ENCODE measurements at regions not wholly inside any gene's neighbourhood (a gene's known extent, or its start where the extent isn't known, plus 50 kb on each side); places are given as distances from the start of the nearest gene placed in this dataset.

DNA sequence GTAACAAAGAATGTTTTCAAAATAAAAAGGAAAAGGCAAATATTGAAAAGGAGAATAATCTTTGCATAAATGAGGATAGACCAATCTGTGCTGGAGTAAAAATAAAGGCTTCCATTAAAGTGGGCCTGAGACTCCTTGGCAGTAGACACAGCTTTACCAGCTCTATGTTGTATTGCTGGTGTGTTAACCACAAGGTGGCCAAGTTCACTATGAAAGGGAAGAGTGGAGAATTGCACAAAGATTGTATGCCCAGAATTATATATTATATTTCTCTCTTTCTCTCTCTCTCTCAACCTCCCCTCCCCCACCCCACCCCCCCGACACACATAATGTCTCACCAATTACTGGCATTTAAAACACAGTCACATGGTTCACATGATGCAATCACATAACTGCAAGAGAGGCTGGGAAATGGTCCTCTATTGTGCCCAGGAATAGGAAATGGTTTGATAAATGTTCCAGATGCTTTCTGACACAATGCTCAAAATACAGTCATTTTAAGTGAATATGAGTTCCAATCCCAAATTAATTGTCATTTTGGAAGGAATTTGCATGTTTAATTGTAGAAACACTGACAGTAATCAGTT, 222.6 kb upstream of the SYT1 start:
- dilution Hi-C loops (cut with MboI; ENCODE audit: extremely low pct_ligation_motif_present, low sequenced_read_pairs) (no loop called here), intact Hi-C loops (cut with micrococcal nuclease) (no loop called here)
- no peak for FAIRE-seq
- Histone ChIP-seq H4K20me1 (replicated peaks; ENCODE audit: control insufficient read depth, extremely low read depth, insufficient read depth, low read length) (no peaks in the 10 kb centered on the region), H3K4me1 (ENCODE audit: control insufficient read depth, extremely low read depth, insufficient read depth, low read length) (no peaks in the 10 kb centered on the region), H3K4me3 (replicated peaks in 1 of 3; ENCODE audit: insufficient read depth in 1 of 3, low read depth in 1 of 3, low read length in 3 of 3) (no peak overlapping the region), H3K4me2 (ENCODE audit: insufficient read depth, low read length) (no peak overlapping the region), H3K36me3 (ENCODE audit: control insufficient read depth in 2 of 2, extremely low read depth in 1 of 2, insufficient read depth in 2 of 2, low read length in 2 of 2) (no peaks in the 10 kb centered on the region), H3K27ac (ENCODE audit: insufficient read depth, low read depth, low read length) (no peak overlapping the region), H3K9me1 (replicated peaks; ENCODE audit: control insufficient read depth, extremely low read depth, insufficient read depth, low read length) (no peaks in the 10 kb centered on the region), H3K27me3 (ENCODE audit: control insufficient read depth in 2 of 2, insufficient read depth in 2 of 2, low read length in 2 of 2) (no peaks in the 10 kb centered on the region), H3K9ac (replicated peaks; ENCODE audit: extremely low read depth, insufficient read depth, low read length) (no peak overlapping the region), H3K79me2 (ENCODE audit: control insufficient read depth, insufficient read depth, low read length) (no peaks in the 10 kb centered on the region), H2AFZ (ENCODE audit: low read depth, low read length) (no peak overlapping the region), H3K9me3 (replicated peaks; ENCODE audit: control insufficient read depth, insufficient read depth, low read length) (no peaks in the 10 kb centered on the region)
- TF ChIP-seq, protein P1, sequence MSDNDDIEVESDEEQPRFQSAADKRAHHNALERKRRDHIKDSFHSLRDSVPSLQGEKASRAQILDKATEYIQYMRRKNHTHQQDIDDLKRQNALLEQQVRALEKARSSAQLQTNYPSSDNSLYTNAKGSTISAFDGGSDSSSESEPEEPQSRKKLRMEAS (IDR thresholded peaks at IDR 0.05; ENCODE audit: insufficient read depth, insufficient read length) = no peak
- TF ChIP-seq, protein P2, sequence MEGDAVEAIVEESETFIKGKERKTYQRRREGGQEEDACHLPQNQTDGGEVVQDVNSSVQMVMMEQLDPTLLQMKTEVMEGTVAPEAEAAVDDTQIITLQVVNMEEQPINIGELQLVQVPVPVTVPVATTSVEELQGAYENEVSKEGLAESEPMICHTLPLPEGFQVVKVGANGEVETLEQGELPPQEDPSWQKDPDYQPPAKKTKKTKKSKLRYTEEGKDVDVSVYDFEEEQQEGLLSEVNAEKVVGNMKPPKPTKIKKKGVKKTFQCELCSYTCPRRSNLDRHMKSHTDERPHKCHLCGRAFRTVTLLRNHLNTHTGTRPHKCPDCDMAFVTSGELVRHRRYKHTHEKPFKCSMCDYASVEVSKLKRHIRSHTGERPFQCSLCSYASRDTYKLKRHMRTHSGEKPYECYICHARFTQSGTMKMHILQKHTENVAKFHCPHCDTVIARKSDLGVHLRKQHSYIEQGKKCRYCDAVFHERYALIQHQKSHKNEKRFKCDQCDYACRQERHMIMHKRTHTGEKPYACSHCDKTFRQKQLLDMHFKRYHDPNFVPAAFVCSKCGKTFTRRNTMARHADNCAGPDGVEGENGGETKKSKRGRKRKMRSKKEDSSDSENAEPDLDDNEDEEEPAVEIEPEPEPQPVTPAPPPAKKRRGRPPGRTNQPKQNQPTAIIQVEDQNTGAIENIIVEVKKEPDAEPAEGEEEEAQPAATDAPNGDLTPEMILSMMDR (IDR thresholded peaks at IDR 0.05; ENCODE audit: extremely low read depth in 1 of 2, insufficient read depth in 1 of 2, low read depth in 1 of 2, low read length in 2 of 2) = peak in 1 of 2 donors; percentile 11
- TF ChIP-seq GATA2 (IDR thresholded peaks at IDR 0.05; ENCODE audit: insufficient read depth, insufficient read length, low read depth, low read length) = no peak
- no peak for TF ChIP-seq MYC (IDR thresholded peaks at IDR 0.05; ENCODE audit: low read depth, low read length)
- ChIA-PET POLR2A (no interaction called here), CTCF (interaction anchor here (0.5 to 1.3 kb wide), 3 partner anchors 11 to 533 kb away, joined by 3 to 9 read pairs (median 3); no protein-coding TSS in a partner anchor)
- no TSS peak for BruUV-seq (replicated peaks)
- DNase-seq (ENCODE audit: low read depth, low spot score) = no peak

DNA sequence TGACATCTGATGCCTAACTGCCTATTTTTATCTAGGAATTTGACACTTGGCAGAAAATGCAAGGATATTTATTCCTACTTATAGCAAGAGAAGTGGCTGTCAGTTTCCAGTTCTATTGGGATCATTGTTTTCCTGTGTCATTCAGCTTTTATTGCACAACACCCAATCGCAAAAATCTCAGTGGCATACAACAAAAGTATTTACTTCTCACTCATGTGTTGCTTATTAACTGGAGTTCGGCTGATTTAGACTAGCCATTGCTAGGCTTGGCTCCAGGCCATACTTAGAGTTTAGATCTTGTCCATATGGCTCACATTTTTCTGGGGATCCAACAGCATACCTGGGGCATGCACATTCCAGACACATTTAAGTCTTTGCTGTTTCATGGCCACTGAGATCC, 218.6 kb upstream of the SYT1 start:
- no TSS peak for BruUV-seq (replicated peaks)
- no peak for DNase-seq (ENCODE audit: low read depth, low spot score)
- no peaks in the 10 kb centered on the region for H3K9me3 ChIP-seq (replicated peaks; ENCODE audit: control insufficient read depth, insufficient read depth, low read length)
- ChIA-PET POLR2A (no interaction called here), CTCF (interaction anchor here (1.2 kb wide), 1 partner anchor 8 kb away, joined by 4 read pairs; no protein-coding TSS in a partner anchor)
- H3K27ac ChIP-seq (ENCODE audit: insufficient read depth, low read depth, low read length) = no peak overlapping the region
- no peaks in the 10 kb centered on the region for H3K4me1 ChIP-seq (ENCODE audit: control insufficient read depth, extremely low read depth, insufficient read depth, low read length)
- H3K4me3 ChIP-seq (replicated peaks in 1 of 3; ENCODE audit: insufficient read depth in 1 of 3, low read depth in 1 of 3, low read length in 3 of 3) = no peak overlapping the region
- no peak overlapping the region for H3K9ac ChIP-seq (replicated peaks; ENCODE audit: extremely low read depth, insufficient read depth, low read length)
- H3K4me2 ChIP-seq (ENCODE audit: insufficient read depth, low read length) = no peak overlapping the region
- H4K20me1 ChIP-seq (replicated peaks; ENCODE audit: control insufficient read depth, extremely low read depth, insufficient read depth, low read length) = no peaks in the 10 kb centered on the region
- no peak overlapping the region for H2AFZ ChIP-seq (ENCODE audit: low read depth, low read length)
- TF ChIP-seq GATA2 (IDR thresholded peaks at IDR 0.05; ENCODE audit: insufficient read depth, insufficient read length, low read depth, low read length) (no peak), POLR2AphosphoS5 (IDR thresholded peaks at IDR 0.05; ENCODE audit: insufficient read depth, low read depth, low read length) (no peak), MYC (IDR thresholded peaks at IDR 0.05; ENCODE audit: low read depth, low read length) (no peak), JUN (IDR thresholded peaks at IDR 0.05; ENCODE audit: borderline replicate concordance, insufficient read depth, insufficient read length, low read depth) (no peak), POLR2A (IDR thresholded peaks at IDR 0.05; ENCODE audit: low read depth, low read length) (no peak), FOS (IDR thresholded peaks at IDR 0.05; ENCODE audit: borderline replicate concordance, insufficient read depth, low read length) (no peak), EZH2 (IDR thresholded peaks at IDR 0.05; ENCODE audit: borderline replicate concordance, low read depth, low read length, severe bottlenecking) (no peak)
- TF ChIP-seq, protein P2 (IDR thresholded peaks at IDR 0.05; ENCODE audit: extremely low read depth in 1 of 2, insufficient read depth in 1 of 2, low read depth in 1 of 2, low read length in 2 of 2) = no peak
- TF ChIP-seq, protein P1 (IDR thresholded peaks at IDR 0.05; ENCODE audit: insufficient read depth, insufficient read length) = no peak
- H3K79me2 ChIP-seq (ENCODE audit: control insufficient read depth, insufficient read depth, low read length) = no peaks in the 10 kb centered on the region
- no peaks in the 10 kb centered on the region for H3K27me3 ChIP-seq (ENCODE audit: control insufficient read depth in 2 of 2, insufficient read depth in 2 of 2, low read length in 2 of 2)
- no peaks in the 10 kb centered on the region for H3K9me1 ChIP-seq (replicated peaks; ENCODE audit: control insufficient read depth, extremely low read depth, insufficient read depth, low read length)
- intact Hi-C loops (cut with micrococcal nuclease) (no loop called here), dilution Hi-C loops (cut with MboI; ENCODE audit: extremely low pct_ligation_motif_present, low sequenced_read_pairs) (no loop called here)
- no peaks in the 10 kb centered on the region for H3K36me3 ChIP-seq (ENCODE audit: control insufficient read depth in 2 of 2, extremely low read depth in 1 of 2, insufficient read depth in 2 of 2, low read length in 2 of 2)
- no peak for FAIRE-seq
